HG03342 (cell line): ENCODE measurements at regions not wholly inside any gene's neighbourhood (a gene's known extent, or its start where the extent isn't known, plus 50 kb on each side); places are given as distances from the start of the nearest gene placed in this dataset.

Source experiments
- ATAC-seq: cut with Tn5 transposase; IDR thresholded peaks from one replicate; pipeline ENCODE4 v1.9.1; 2021; ENCODE audit warnings: mild to moderate bottlenecking, moderate library complexity; ENCODE audit not compliant: unreplicated experiment

- no peak for ATAC-seq
These were observed 55.7 kb upstream of the PHACTR2 start for GRCh38 chr6:143621876-143622605.

DNA sequence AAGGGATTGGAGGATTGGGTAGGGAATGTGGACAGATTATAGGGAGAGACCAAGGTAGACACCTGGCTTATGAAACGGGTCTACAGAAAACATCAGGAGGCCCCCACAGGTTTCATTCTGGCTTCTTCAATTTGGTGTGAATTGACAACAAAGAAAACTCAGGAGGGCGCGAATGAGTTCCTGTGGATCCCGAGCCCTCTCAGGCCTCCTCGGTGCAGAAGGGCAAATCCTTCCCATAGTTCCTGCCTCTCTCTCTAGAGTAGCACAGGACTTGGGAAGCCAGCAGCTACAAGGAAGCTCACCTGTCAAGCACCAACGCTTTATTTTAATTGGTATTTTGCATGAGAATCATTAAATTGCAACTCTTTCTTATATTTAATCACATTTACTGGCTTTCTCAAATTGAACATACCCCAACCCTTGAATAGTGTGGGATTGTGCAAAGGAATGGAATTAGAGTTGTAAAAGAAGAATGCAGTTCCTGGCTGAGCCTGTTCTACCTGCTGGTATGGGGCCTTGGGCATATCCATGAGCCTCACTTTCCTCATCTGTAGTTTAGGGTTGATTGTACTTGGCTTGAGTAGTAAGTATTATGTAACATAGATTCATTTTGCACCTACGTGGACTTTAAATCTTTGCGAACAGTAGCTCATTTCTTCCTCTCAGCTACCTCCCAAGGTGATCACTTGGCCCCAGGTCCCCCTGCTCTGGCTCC is 56.4 kb upstream of the PHACTR2 start:
- ATAC-seq: no peak

DNA sequence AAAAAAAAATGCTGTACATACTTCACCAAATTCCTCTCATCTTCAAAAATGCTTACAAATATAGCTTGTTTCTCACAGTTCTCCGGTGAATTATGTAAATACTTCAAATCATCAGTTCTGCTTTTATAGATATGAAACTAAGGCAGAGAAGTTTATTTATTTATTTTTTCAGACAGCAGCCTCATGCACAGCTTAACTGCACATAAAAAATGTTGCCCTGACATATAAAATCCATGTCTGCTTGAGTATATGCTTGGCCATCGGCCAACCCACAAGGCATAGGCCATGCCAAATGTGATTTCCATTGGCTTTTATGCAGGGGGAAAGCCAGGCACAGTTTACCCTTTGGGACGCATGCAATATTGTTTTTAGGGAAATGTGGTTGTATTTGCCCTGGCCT is 57.3 kb upstream of the PHACTR2 start:
- no peak for ATAC-seq

- no peak for ATAC-seq
These were observed 57.9 kb upstream of the PHACTR2 start for GRCh38 chr6:143619824-143620401.

DNA sequence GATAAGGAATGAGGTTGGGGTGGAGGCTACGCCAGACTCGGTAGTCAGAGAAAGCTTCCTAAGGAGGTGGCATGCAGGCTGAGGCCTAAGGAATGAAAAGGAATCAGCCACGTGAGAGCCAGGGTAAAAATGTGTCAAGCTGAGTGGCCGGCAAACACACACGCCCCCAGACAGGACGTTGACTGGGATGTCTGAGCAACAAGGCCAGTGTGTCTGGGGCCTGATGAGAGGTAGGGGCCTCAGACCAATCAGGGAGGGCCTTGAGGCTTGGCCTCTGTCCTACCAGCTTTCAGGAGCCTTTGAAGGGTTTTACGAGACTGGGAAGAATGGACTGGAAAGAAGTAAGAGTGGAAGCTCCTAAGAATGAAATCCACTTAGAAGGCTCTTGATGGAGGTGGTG is 61.0 kb upstream of the PHACTR2 start:
- ATAC-seq: no peak

DNA sequence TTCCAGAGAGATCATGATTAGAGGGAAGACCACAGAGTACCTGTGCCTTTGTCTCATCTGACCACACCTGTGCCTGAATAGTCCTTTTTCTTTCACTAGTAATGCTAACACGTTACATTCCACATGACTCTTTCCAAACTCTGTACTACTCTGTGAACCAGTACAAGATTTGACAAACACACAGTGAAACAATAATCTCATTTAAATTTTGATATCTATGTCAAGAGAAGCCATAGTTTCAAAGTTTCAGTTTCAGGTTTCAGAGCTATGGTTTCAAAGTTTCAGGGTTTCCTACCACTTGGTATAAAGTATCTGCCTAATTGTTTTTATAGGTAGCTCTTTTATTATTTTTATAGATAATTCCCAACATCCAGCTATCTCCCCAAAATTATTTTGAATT is 62.0 kb upstream of the PHACTR2 start:
- ATAC-seq: no peak

DNA sequence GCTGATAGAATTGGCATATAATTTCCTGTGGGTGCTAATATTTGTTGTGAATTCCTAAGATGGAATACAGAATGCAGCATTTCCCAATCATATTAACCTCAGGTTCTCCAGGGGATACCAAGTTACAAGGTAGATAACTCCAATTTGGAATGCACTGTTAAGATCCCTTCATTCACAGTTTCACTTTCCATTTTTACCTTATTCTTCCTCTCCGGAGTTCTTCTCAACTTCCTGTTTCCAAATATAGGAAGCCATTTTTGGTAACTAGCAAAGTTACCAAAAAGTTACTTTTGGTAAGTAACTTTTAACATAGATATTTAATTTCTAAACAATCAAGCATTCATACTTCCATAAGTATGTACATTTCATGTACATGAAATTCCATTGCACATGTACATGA is 63.5 kb upstream of the PHACTR2 start:
- ATAC-seq: no peak

GRCh38 chr6:143613749-143614148 is 64.0 kb upstream of the PHACTR2 start:
- ATAC-seq: no peak

- ATAC-seq: no peak
These were observed 65.6 kb upstream of the PHACTR2 start for GRCh38 chr6:143612186-143612585.

GRCh38 chr6:143611580-143611979 is 66.2 kb upstream of the PHACTR2 start:
- no peak for ATAC-seq

- ATAC-seq: no peak
These were observed 67.8 kb upstream of the PHACTR2 start for GRCh38 chr6:143609972-143610371.

GRCh38 chr6:143609501-143609900 is 68.3 kb upstream of the PHACTR2 start:
- no peak for ATAC-seq

GRCh38 chr6:143608906-143609305 is 68.9 kb upstream of the PHACTR2 start:
- ATAC-seq: no peak

GRCh38 chr6:143607974-143608373 is 69.8 kb upstream of the PHACTR2 start:
- no peak for ATAC-seq

GRCh38 chr6:143607168-143607567 is 70.6 kb upstream of the PHACTR2 start:
- ATAC-seq: no peak

DNA sequence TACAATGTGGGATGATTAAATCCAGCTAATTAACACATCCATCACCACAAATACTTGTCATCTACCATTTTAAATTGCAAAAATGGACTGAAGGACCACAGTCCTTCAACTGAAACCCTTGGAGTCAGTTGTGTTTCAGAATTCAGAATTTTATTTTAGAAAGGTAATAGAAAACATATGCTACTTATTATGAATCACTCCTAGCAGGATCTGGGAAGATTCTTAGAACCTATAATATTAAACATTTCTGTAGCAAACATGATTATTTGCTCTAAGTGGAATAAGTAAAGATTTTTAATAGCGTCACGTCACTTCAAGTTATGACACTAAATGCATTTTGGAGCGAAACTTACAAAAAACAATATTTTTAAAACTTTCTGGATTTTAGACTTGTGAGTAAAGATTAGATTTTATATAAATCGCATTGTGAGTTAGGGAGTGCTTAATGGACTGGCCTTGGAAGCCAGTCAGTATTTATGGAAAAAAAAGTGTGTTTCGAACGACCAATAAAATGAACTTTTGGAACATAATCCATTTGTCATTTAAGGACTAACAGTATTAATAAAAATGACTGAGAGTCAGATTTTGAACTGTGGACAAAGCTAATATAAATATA is 71.8 kb upstream of the PHACTR2 start:
- no peak for ATAC-seq

DNA sequence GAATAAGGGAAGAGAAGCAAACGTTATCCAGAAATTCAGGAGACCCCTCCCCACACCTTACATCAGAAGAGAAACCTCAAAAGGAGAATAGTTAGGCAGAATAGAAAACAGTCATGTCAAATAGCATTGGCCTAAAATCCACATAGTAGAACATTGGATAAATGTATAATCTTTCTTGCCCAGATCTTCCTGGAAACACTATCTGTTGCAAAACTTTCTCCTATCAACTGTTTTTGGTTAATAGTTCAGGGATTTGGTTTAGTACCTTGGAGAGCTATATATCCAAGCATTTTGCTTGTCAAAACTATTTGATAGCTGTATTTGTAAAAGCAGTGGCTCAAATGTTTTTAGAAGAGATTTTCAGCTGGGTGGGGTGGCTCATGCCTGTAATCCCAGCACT is 74.3 kb upstream of the PHACTR2 start:
- no peak for ATAC-seq

GRCh38 chr6:143601504-143601903 is 76.3 kb upstream of the PHACTR2 start:
- no peak for ATAC-seq

DNA sequence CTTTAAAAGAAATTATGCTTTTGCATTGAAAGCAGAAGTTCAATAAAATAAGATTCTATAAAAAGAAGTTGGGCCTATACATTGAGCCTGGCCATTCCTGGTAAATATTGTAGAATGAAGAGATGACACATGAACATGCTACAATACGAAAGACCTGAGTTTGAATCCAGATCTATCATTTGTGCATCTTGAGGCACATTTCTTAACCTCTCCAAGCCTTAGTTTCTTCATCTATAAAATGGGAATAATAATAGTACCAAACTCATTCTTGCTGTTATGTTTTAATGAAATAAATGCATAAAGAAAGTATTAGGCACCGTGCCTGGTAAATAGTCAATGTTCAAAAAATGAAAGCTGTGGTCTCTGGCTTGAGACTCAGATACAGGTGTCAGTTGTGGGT is 76.9 kb upstream of the PHACTR2 start:
- no peak for ATAC-seq

DNA sequence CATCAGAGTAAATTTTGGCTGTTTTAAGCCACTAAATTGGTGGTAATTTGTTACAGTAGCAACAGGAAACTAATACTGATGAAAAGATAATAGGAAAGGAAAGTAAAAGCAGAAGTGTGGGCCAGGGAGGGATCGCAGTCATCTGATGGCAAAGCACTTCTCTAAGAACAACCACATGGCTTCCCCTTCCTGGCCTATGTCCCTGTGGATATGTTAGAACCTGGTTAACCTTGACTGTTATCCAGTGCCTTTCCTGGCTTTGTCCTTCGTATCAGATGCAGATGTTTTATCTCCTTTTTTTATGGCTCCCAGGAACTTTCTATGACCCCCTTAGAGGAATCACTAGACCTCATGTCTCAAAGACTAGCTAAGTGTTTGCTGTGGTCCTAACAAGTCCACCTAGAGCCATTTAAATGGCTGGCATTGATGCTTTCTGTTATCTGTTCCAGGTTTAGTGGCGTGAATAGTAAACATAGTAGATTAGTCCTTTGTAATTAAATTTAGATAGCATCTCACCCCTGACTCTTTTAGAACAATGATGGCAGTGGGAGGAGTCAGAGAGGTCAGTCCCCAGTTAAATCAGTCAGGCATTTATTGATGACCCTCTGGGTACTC is 79.2 kb upstream of the PHACTR2 start:
- peak; percentile 81 for ATAC-seq

- no peak for ATAC-seq
These were observed 80.9 kb upstream of the PHACTR2 start for GRCh38 chr6:143596866-143597265.
